Stomach (tissue), 4 donors: ENCODE measurements at regions not wholly inside any gene's neighbourhood (a gene's known extent, or its start where the extent isn't known, plus 50 kb on each side); places are given as distances from the start of the nearest gene placed in this dataset.

Source experiments
- POLR2A ChIP-seq, 4 donors: fragments of 450-650 bp; IDR thresholded peaks; one replicate each; pipeline ENCODE4 v1.6.1; 2016; ENCODE audit warnings: antibody characterized with exemption in 4 of 4, control low read depth in 2 of 4, mild to moderate bottlenecking in 1 of 4, moderate library complexity in 1 of 4
- TF ChIP-seq, protein P1 (sequence below), 7 experiments: fragments of 450-650 bp in 4 of 7; fragments of 200-600 bp in 3 of 7; sonication (generic) in 3 of 7; IDR thresholded peaks; one replicate each; pipeline ENCODE4 v1.5.1; 2016 to 2019; ENCODE audit warnings: antibody characterized with exemption in 7 of 7, control low read depth in 2 of 7, mild to moderate bottlenecking in 1 of 7

DNA sequence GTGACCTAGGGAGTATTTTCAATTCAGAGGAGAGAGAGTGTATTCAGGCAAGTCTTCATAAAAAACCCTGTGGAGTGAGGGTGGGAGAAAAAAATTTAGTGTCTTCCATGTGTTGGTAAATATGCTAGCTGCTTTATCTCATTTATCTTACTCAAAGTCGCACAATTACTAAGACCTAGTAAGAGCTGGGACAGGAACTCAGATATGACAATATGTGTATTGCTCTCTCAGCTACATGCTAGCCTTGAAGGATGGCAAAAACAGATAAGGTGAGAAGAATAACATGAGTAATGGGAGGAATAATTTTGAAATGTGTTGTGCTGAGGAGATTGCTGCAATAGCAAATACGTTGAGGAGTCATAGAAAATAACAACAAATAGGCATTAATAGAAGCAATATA lies 458.6 kb downstream of the SH2D1A start:
- TF ChIP-seq, protein P1, sequence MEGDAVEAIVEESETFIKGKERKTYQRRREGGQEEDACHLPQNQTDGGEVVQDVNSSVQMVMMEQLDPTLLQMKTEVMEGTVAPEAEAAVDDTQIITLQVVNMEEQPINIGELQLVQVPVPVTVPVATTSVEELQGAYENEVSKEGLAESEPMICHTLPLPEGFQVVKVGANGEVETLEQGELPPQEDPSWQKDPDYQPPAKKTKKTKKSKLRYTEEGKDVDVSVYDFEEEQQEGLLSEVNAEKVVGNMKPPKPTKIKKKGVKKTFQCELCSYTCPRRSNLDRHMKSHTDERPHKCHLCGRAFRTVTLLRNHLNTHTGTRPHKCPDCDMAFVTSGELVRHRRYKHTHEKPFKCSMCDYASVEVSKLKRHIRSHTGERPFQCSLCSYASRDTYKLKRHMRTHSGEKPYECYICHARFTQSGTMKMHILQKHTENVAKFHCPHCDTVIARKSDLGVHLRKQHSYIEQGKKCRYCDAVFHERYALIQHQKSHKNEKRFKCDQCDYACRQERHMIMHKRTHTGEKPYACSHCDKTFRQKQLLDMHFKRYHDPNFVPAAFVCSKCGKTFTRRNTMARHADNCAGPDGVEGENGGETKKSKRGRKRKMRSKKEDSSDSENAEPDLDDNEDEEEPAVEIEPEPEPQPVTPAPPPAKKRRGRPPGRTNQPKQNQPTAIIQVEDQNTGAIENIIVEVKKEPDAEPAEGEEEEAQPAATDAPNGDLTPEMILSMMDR (IDR thresholded peaks at IDR 0.05) = no peak
- no peak for TF ChIP-seq POLR2A (IDR thresholded peaks at IDR 0.05)
